ENCODE measurements at regions not wholly inside any gene's neighbourhood (a gene's known extent, or its start where the extent isn't known, plus 50 kb on each side); places are given as distances from the start of the nearest gene placed in this dataset.

DNA sequence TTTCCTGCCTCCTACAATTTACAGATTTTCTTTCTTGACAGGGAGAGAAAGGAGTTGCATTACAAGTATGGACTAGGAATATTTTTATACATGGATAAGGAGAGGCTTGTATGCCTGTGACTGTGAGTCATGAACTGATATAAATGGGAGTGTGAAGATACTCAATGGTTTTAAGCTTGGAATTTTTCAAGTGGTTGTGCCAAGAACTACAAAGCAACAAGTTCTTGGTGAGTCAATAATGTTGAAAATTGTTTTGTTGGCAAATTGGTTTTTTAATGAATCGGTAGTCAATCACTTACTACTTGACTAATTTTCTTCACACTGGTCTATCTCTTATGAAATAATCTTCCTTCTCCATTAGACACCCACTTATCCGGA lies 58.9 kb upstream of the HMGA2 start:
- TF ChIP-seq, protein P1, sequence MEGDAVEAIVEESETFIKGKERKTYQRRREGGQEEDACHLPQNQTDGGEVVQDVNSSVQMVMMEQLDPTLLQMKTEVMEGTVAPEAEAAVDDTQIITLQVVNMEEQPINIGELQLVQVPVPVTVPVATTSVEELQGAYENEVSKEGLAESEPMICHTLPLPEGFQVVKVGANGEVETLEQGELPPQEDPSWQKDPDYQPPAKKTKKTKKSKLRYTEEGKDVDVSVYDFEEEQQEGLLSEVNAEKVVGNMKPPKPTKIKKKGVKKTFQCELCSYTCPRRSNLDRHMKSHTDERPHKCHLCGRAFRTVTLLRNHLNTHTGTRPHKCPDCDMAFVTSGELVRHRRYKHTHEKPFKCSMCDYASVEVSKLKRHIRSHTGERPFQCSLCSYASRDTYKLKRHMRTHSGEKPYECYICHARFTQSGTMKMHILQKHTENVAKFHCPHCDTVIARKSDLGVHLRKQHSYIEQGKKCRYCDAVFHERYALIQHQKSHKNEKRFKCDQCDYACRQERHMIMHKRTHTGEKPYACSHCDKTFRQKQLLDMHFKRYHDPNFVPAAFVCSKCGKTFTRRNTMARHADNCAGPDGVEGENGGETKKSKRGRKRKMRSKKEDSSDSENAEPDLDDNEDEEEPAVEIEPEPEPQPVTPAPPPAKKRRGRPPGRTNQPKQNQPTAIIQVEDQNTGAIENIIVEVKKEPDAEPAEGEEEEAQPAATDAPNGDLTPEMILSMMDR (IDR thresholded peaks at IDR 0.05): no peak
- TF ChIP-seq POLR2A (IDR thresholded peaks at IDR 0.05): no peak
